NCI-H510A (cell line): ENCODE measurements at regions not wholly inside any gene's neighbourhood (a gene's known extent, or its start where the extent isn't known, plus 50 kb on each side); places are given as distances from the start of the nearest gene placed in this dataset.
"Not testable (repeated sequence)": the region's sequence is repeated elsewhere in the genome, so short reads cannot be mapped to it uniquely, and the experiment has no call there.

Experiments
- DNase-seq: peaks from one replicate; lab custom pipeline; 2025; lab: John Stamatoyannopoulos, UW

GRCh38 chr1:195686764-195687163, 921.5 kb downstream of the KCNT2 start:
- no peak for DNase-seq

GRCh38 chr1:195664628-195665027, 943.6 kb downstream of the KCNT2 start:
- no peak for DNase-seq

- no peak for DNase-seq
Measured at GRCh38 chr1:195663549-195664280, 944.5 kb downstream of the KCNT2 start.

GRCh38 chr1:195656780-195657179, 951.5 kb downstream of the KCNT2 start:
- no peak for DNase-seq

- not testable (repeated sequence) for DNase-seq
Measured at GRCh38 chr1:195648875-195649274, 959.4 kb downstream of the KCNT2 start.

- no peak for DNase-seq
Measured at GRCh38 chr1:195637539-195637938, 970.7 kb downstream of the KCNT2 start.

GRCh38 chr1:195618287-195618686, 990.0 kb downstream of the KCNT2 start:
- DNase-seq, result no peak

- no peak for DNase-seq
Measured at GRCh38 chr1:195617106-195617505, 991.1 kb downstream of the KCNT2 start.

GRCh38 chr1:195608883-195609282, 999.4 kb downstream of the KCNT2 start:
- DNase-seq, result no peak

GRCh38 chr1:195606483-195606882, 1001.8 kb downstream of the KCNT2 start:
- no peak for DNase-seq

GRCh38 chr1:195604287-195604686, 1004.0 kb downstream of the KCNT2 start:
- DNase-seq, result no peak

- no peak for DNase-seq
Measured at GRCh38 chr1:195597891-195598290, 1010.3 kb downstream of the KCNT2 start.

- DNase-seq, result no peak
Measured at GRCh38 chr1:195594773-195595172, 1013.5 kb downstream of the KCNT2 start.

- no peak for DNase-seq
Measured at GRCh38 chr1:195594322-195594721, 1013.9 kb downstream of the KCNT2 start.

- no peak for DNase-seq
Measured at GRCh38 chr1:195591917-195592672, 1016.1 kb downstream of the KCNT2 start.

- no peak for DNase-seq
Measured at GRCh38 chr1:195590649-195591048, 1017.6 kb downstream of the KCNT2 start.

GRCh38 chr1:195584870-195585624, 1023.2 kb downstream of the KCNT2 start:
- DNase-seq, result no peak

GRCh38 chr1:195580988-195581387, 1027.3 kb downstream of the KCNT2 start:
- no peak for DNase-seq

GRCh38 chr1:195577748-195578147, 1030.5 kb downstream of the KCNT2 start:
- no peak for DNase-seq

GRCh38 chr1:195576641-195577040, 1031.6 kb downstream of the KCNT2 start:
- no peak for DNase-seq

- DNase-seq, result no peak
Measured at GRCh38 chr1:195574511-195574910, 1033.7 kb downstream of the KCNT2 start.

GRCh38 chr1:195569934-195570333, 1038.3 kb downstream of the KCNT2 start:
- DNase-seq, result no peak

GRCh38 chr1:195568389-195568788, 1039.9 kb downstream of the KCNT2 start:
- DNase-seq, result no peak
